ENCODE measurements at regions not wholly inside any gene's neighbourhood (a gene's known extent, or its start where the extent isn't known, plus 50 kb on each side); places are given as distances from the start of the nearest gene placed in this dataset.

DNA sequence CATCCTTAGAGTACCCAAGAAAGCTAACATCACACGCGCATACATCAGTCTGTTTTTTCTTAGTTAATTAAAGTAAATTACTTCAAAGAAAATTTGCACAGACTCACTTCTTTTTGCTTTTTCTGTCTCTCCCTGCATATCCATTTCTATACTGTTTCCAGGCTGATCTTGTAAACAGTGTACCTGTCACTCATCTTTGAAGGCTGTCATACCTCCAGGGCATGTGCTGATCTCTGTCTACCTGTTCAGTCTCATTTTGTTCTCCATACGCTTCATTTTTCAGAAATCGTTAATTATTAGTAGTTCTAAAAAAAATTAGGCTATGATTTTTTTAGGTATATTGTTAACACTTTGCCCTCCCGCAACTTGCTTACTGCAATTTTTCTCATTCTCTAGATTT lies 313.9 kb upstream of the ROBO2 start:
- H2AFZ ChIP-seq (ENCODE audit: low read length), result no peak overlapping the region
- no peak for TF ChIP-seq CTCF (conservative IDR thresholded peaks at IDR 0.05; ENCODE audit: low read length)
- no peak for TF ChIP-seq EZH2phosphoT487 (IDR thresholded peaks at IDR 0.05; ENCODE audit: borderline replicate concordance)
- no peaks in the 10 kb centered on the region for H3K27me3 ChIP-seq (ENCODE audit: insufficient read depth, low read length, poor library complexity, severe bottlenecking)
- H3K4me3 ChIP-seq (ENCODE audit: low read length, poor library complexity, severe bottlenecking), result no peak overlapping the region
- H3K36me3 ChIP-seq (ENCODE audit: insufficient read depth, low read length), result no peaks in the 10 kb centered on the region
- H3K4me1 ChIP-seq (ENCODE audit: insufficient read depth, low read length, poor library complexity, severe bottlenecking), result no peaks in the 10 kb centered on the region
- H3K4me2 ChIP-seq (ENCODE audit: low read depth, low read length, poor library complexity, severe bottlenecking), result no peak overlapping the region
- H3F3A ChIP-seq (ENCODE audit: low read depth), result no peaks in the 10 kb centered on the region
- H3K79me2 ChIP-seq (ENCODE audit: insufficient read depth, low read length), result no peaks in the 10 kb centered on the region
- H3K9me2 ChIP-seq (replicated peaks; ENCODE audit: low read depth, low read length), result no peaks in the 10 kb centered on the region
- no peak overlapping the region for H3K9ac ChIP-seq (ENCODE audit: low read depth, low read length, poor library complexity, severe bottlenecking)
- H3K9me3 ChIP-seq (ENCODE audit: insufficient read depth, low read depth, low read length), result no peaks in the 10 kb centered on the region
- no peaks in the 10 kb centered on the region for H4K20me1 ChIP-seq (ENCODE audit: insufficient read depth, low read length, poor library complexity, severe bottlenecking)

GRCh38 chr3:76728426-76728825 lies 311.5 kb upstream of the ROBO2 start:
- H4K20me1 ChIP-seq (ENCODE audit: insufficient read depth, low read length, poor library complexity, severe bottlenecking), result no peaks in the 10 kb centered on the region
- no peak overlapping the region for H3K4me3 ChIP-seq (ENCODE audit: low read length, poor library complexity, severe bottlenecking)
- no peaks in the 10 kb centered on the region for H3K4me1 ChIP-seq (ENCODE audit: insufficient read depth, low read length, poor library complexity, severe bottlenecking)
- no peaks in the 10 kb centered on the region for H3K79me2 ChIP-seq (ENCODE audit: insufficient read depth, low read length)
- H3K4me2 ChIP-seq (ENCODE audit: low read depth, low read length, poor library complexity, severe bottlenecking), result no peak overlapping the region
- TF ChIP-seq CTCF (conservative IDR thresholded peaks at IDR 0.05; ENCODE audit: low read length), result 0 out of 2 replicates have a peak, but pooled peaks have one; percentile 26
- no peak for TF ChIP-seq EZH2phosphoT487 (IDR thresholded peaks at IDR 0.05; ENCODE audit: borderline replicate concordance)
- no peaks in the 10 kb centered on the region for H3K36me3 ChIP-seq (ENCODE audit: insufficient read depth, low read length)
- no peaks in the 10 kb centered on the region for H3K9me3 ChIP-seq (ENCODE audit: insufficient read depth, low read depth, low read length)
- H2AFZ ChIP-seq (ENCODE audit: low read length), result no peak overlapping the region
- H3K9ac ChIP-seq (ENCODE audit: low read depth, low read length, poor library complexity, severe bottlenecking), result no peak overlapping the region
- no peaks in the 10 kb centered on the region for H3K27me3 ChIP-seq (ENCODE audit: insufficient read depth, low read length, poor library complexity, severe bottlenecking)
- H3K9me2 ChIP-seq (replicated peaks; ENCODE audit: low read depth, low read length), result no peaks in the 10 kb centered on the region
- H3F3A ChIP-seq (ENCODE audit: low read depth), result no peaks in the 10 kb centered on the region

GRCh38 chr3:76731471-76731870 lies 308.4 kb upstream of the ROBO2 start:
- TF ChIP-seq EZH2phosphoT487 (IDR thresholded peaks at IDR 0.05; ENCODE audit: borderline replicate concordance), result no peak
- H3K36me3 ChIP-seq (ENCODE audit: insufficient read depth, low read length), result no peaks in the 10 kb centered on the region
- no peaks in the 10 kb centered on the region for H3F3A ChIP-seq (ENCODE audit: low read depth)
- no peak overlapping the region for H3K4me2 ChIP-seq (ENCODE audit: low read depth, low read length, poor library complexity, severe bottlenecking)
- no peaks in the 10 kb centered on the region for H4K20me1 ChIP-seq (ENCODE audit: insufficient read depth, low read length, poor library complexity, severe bottlenecking)
- H3K4me1 ChIP-seq (ENCODE audit: insufficient read depth, low read length, poor library complexity, severe bottlenecking), result no peaks in the 10 kb centered on the region
- no peak overlapping the region for H2AFZ ChIP-seq (ENCODE audit: low read length)
- H3K9me2 ChIP-seq (replicated peaks; ENCODE audit: low read depth, low read length), result no peaks in the 10 kb centered on the region
- H3K27me3 ChIP-seq (ENCODE audit: insufficient read depth, low read length, poor library complexity, severe bottlenecking), result no peaks in the 10 kb centered on the region
- H3K9me3 ChIP-seq (ENCODE audit: insufficient read depth, low read depth, low read length), result no peaks in the 10 kb centered on the region
- H3K79me2 ChIP-seq (ENCODE audit: insufficient read depth, low read length), result no peaks in the 10 kb centered on the region
- H3K9ac ChIP-seq (ENCODE audit: low read depth, low read length, poor library complexity, severe bottlenecking), result no peak overlapping the region
- no peak overlapping the region for H3K4me3 ChIP-seq (ENCODE audit: low read length, poor library complexity, severe bottlenecking)

GRCh38 chr3:76733073-76733759 lies 306.7 kb upstream of the ROBO2 start:
- H3K27me3 ChIP-seq (ENCODE audit: insufficient read depth, low read length, poor library complexity, severe bottlenecking), result no peaks in the 10 kb centered on the region
- TF ChIP-seq EZH2phosphoT487 (IDR thresholded peaks at IDR 0.05; ENCODE audit: borderline replicate concordance) (no peak), CTCF (conservative IDR thresholded peaks at IDR 0.05; ENCODE audit: low read length) (no peak)
- no peak overlapping the region for H3K4me2 ChIP-seq (ENCODE audit: low read depth, low read length, poor library complexity, severe bottlenecking)
- no peaks in the 10 kb centered on the region for H3K36me3 ChIP-seq (ENCODE audit: insufficient read depth, low read length)
- no peak overlapping the region for H3K9ac ChIP-seq (ENCODE audit: low read depth, low read length, poor library complexity, severe bottlenecking)
- no peaks in the 10 kb centered on the region for H3K4me1 ChIP-seq (ENCODE audit: insufficient read depth, low read length, poor library complexity, severe bottlenecking)
- no peak overlapping the region for H2AFZ ChIP-seq (ENCODE audit: low read length)
- H3K79me2 ChIP-seq (ENCODE audit: insufficient read depth, low read length), result no peaks in the 10 kb centered on the region
- H3K9me2 ChIP-seq (replicated peaks; ENCODE audit: low read depth, low read length), result no peaks in the 10 kb centered on the region
- H3K9me3 ChIP-seq (ENCODE audit: insufficient read depth, low read depth, low read length), result no peaks in the 10 kb centered on the region
- H3F3A ChIP-seq (ENCODE audit: low read depth), result no peaks in the 10 kb centered on the region
- H4K20me1 ChIP-seq (ENCODE audit: insufficient read depth, low read length, poor library complexity, severe bottlenecking), result no peaks in the 10 kb centered on the region
- no peak overlapping the region for H3K4me3 ChIP-seq (ENCODE audit: low read length, poor library complexity, severe bottlenecking)

All from Loucy (cell line).